ENCODE measurements at regions not wholly inside any gene's neighbourhood (a gene's known extent, or its start where the extent isn't known, plus 50 kb on each side); places are given as distances from the start of the nearest gene placed in this dataset.
"Not testable (repeated sequence)": the region's sequence is repeated elsewhere in the genome, so short reads cannot be mapped to it uniquely, and the experiment has no call there.

GRCh38 chrX:46226422-46226821 lies 318.8 kb downstream of the ZNF674 start:
- DNase-seq (ENCODE audit: low read depth), result no peak

- DNase-seq (ENCODE audit: low read depth), result not testable (repeated sequence)
Observed at GRCh38 chrX:46223499-46223898, 321.7 kb downstream of the ZNF674 start.

- no peak for DNase-seq (ENCODE audit: low read depth)
Observed at GRCh38 chrX:46220822-46221221, 324.4 kb downstream of the ZNF674 start.

- peak; percentile 15 for DNase-seq (ENCODE audit: low read depth)
Observed at GRCh38 chrX:46218373-46218772, 326.8 kb downstream of the ZNF674 start.

- no peak for DNase-seq (ENCODE audit: low read depth)
Observed at GRCh38 chrX:46216406-46216805, 328.8 kb downstream of the ZNF674 start.

GRCh38 chrX:46211079-46211478 lies 334.1 kb downstream of the ZNF674 start:
- DNase-seq (ENCODE audit: low read depth), result no peak

GRCh38 chrX:46209768-46210167 lies 335.5 kb downstream of the ZNF674 start:
- DNase-seq (ENCODE audit: low read depth), result no peak

GRCh38 chrX:46209037-46209436 lies 336.2 kb downstream of the ZNF674 start:
- DNase-seq (ENCODE audit: low read depth), result no peak

- peak; percentile 42 for DNase-seq (ENCODE audit: low read depth)
Observed at GRCh38 chrX:46208225-46208854, 336.9 kb downstream of the ZNF674 start.

- no peak for DNase-seq (ENCODE audit: low read depth)
Observed at GRCh38 chrX:46204721-46205422, 340.3 kb downstream of the ZNF674 start.

- peak; percentile 57 for DNase-seq (ENCODE audit: low read depth)
Observed at GRCh38 chrX:46202733-46203514, 342.3 kb downstream of the ZNF674 start.

- DNase-seq (ENCODE audit: low read depth), result no peak
Observed at GRCh38 chrX:46200413-46200812, 344.8 kb downstream of the ZNF674 start.

- DNase-seq (ENCODE audit: low read depth), result no peak
Observed at GRCh38 chrX:46198858-46199257, 346.4 kb downstream of the ZNF674 start.

- not testable (repeated sequence) for DNase-seq (ENCODE audit: low read depth)
Observed at GRCh38 chrX:46186811-46187106, 358.5 kb downstream of the ZNF674 start.

GRCh38 chrX:46185923-46186810 lies 359.1 kb downstream of the ZNF674 start:
- no peak for DNase-seq (ENCODE audit: low read depth)

- DNase-seq (ENCODE audit: low read depth), result no peak
Observed at GRCh38 chrX:46184749-46185148, 360.5 kb downstream of the ZNF674 start.

GRCh38 chrX:46180258-46180687 lies 364.9 kb downstream of the ZNF674 start:
- peak; percentile 80 for DNase-seq (ENCODE audit: low read depth)

GRCh38 chrX:46179748-46180147 lies 365.5 kb downstream of the ZNF674 start:
- DNase-seq (ENCODE audit: low read depth), result no peak

- DNase-seq (ENCODE audit: low read depth), result peak; percentile 27
Observed at GRCh38 chrX:46178763-46179162, 366.5 kb downstream of the ZNF674 start.

GRCh38 chrX:46173159-46173558 lies 372.1 kb downstream of the ZNF674 start:
- DNase-seq (ENCODE audit: low read depth), result no peak

- DNase-seq (ENCODE audit: low read depth), result not testable (repeated sequence)
Observed at GRCh38 chrX:46171457-46171856, 373.8 kb downstream of the ZNF674 start.

- DNase-seq (ENCODE audit: low read depth), result no peak
Observed at GRCh38 chrX:46169808-46170207, 375.4 kb downstream of the ZNF674 start.
